ENCODE measurements at regions not wholly inside any gene's neighbourhood (a gene's known extent, or its start where the extent isn't known, plus 50 kb on each side); places are given as distances from the start of the nearest gene placed in this dataset.

DNA sequence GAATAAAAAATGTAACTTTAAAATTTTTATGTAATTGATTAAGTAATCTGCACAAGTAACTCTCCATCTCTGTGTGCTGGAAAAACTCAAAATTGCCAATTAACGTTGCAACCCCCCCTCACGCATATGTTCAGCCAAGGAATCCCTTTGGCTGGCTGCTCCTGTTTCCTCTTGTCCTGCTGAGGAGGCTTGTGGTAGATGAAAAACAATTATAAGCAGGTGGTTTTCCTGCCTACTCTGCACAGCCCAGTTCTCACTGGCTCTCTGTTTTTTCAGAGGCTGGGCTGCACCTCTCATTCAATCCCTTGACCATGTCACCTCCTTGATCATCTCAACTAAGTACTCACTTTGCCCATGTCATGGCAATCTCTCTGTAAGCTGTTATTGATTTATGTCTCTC, 1068.4 kb downstream of the ARAP2 start:
- H3K27ac Mint-ChIP-seq = no peak overlapping the region
- DNase-seq (ENCODE audit: low spot score) = no peak

DNA sequence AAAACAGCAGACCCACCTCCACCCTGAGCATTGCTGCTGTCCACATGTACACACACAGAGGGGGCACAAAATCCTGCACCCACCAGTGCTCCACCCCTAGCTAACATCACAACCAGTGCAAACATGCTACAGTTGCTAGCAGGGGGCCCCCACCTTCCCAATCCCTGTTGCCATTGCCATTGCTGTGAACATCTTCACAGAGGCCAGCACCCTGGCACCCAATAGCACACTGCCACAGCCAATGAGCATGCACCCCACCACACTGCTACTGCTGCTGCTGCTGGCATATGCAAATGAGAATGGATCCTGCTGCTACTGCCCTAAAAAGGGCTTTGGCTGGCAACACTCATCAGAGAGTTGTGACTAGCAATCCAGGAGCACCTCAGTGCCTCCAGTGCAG, 1061.9 kb downstream of the ARAP2 start:
- Histone ChIP-seq H4K20me1 (ENCODE audit: low read depth) (no peaks in the 10 kb centered on the region), H2AFZ (replicated peaks) (no peak overlapping the region), H3K27me3 (no peaks in the 10 kb centered on the region), H3K4me2 (no peak overlapping the region), H3K27ac (no peak overlapping the region), H3K9me3 (ENCODE audit: low read depth) (no peaks in the 10 kb centered on the region), H3K4me1 (no peaks in the 10 kb centered on the region), H3F3A (ENCODE audit: low read depth) (no peaks in the 10 kb centered on the region), H3K4me3 (no peak overlapping the region), H3K9ac (no peak overlapping the region), H3K36me3 (no peaks in the 10 kb centered on the region), H3K79me2 (ENCODE audit: low read depth) (no peaks in the 10 kb centered on the region)
- no peak for TF ChIP-seq CTCF (IDR thresholded peaks at IDR 0.05)
- no peak for TF ChIP-seq EZH2 (IDR thresholded peaks at IDR 0.05)
- TF ChIP-seq EZH2phosphoT487 (IDR thresholded peaks at IDR 0.05) = no peak
- Mint-ChIP-seq H3K9me3 (no peaks in the 10 kb centered on the region), H3K4me3 (no peak overlapping the region), H3K36me3 (no peaks in the 10 kb centered on the region), H3K4me1 (no peaks in the 10 kb centered on the region), H3K27ac (no peak overlapping the region), H3K27me3 (ENCODE audit: insufficient read depth, low read depth) (no peaks in the 10 kb centered on the region)
- DNase-seq (ENCODE audit: low spot score) = no peak

More for the DNA sequence above, 1068.4 kb downstream of the ARAP2 start:
- Histone ChIP-seq H3K4me3 (no peak overlapping the region), H3K27me3 (no peaks in the 10 kb centered on the region), H2AFZ (replicated peaks) (no peak overlapping the region), H3K9me3 (ENCODE audit: low read depth) (no peaks in the 10 kb centered on the region), H3K9ac (no peak overlapping the region), H4K20me1 (ENCODE audit: low read depth) (no peaks in the 10 kb centered on the region), H3K4me1 (no peaks in the 10 kb centered on the region), H3K79me2 (ENCODE audit: low read depth) (no peaks in the 10 kb centered on the region), H3K36me3 (no peaks in the 10 kb centered on the region), H3K27ac (no peak overlapping the region), H3F3A (ENCODE audit: low read depth) (no peaks in the 10 kb centered on the region), H3K4me2 (no peak overlapping the region)
- no peaks in the 10 kb centered on the region for H3K9me3 Mint-ChIP-seq
- H3K4me1 Mint-ChIP-seq = peaks cover 3% of the 10 kb centered on the region
- no peaks in the 10 kb centered on the region for H3K27me3 Mint-ChIP-seq (ENCODE audit: insufficient read depth, low read depth)
- no peak overlapping the region for H3K4me3 Mint-ChIP-seq
- H3K36me3 Mint-ChIP-seq = no peaks in the 10 kb centered on the region
- no peak for TF ChIP-seq CTCF (IDR thresholded peaks at IDR 0.05)
- TF ChIP-seq EZH2 (IDR thresholded peaks at IDR 0.05) = no peak
- no peak for TF ChIP-seq EZH2phosphoT487 (IDR thresholded peaks at IDR 0.05)

GRCh38 chr4:35189988-35190613, 1054.2 kb downstream of the ARAP2 start:
- TF ChIP-seq EZH2 (IDR thresholded peaks at IDR 0.05) = no peak
- no peak for TF ChIP-seq EZH2phosphoT487 (IDR thresholded peaks at IDR 0.05)
- no peak for TF ChIP-seq CTCF (IDR thresholded peaks at IDR 0.05)
- peaks cover 15% of the 10 kb centered on the region for H3K4me1 ChIP-seq
- no peaks in the 10 kb centered on the region for H3K9me3 ChIP-seq (ENCODE audit: low read depth)
- Mint-ChIP-seq H3K36me3 (no peaks in the 10 kb centered on the region), H3K27ac (no peak overlapping the region), H3K27me3 (ENCODE audit: insufficient read depth, low read depth) (no peaks in the 10 kb centered on the region), H3K9me3 (no peaks in the 10 kb centered on the region), H3K4me3 (no peak overlapping the region), H3K4me1 (peaks cover 3% of the 10 kb centered on the region)
- no peaks in the 10 kb centered on the region for H4K20me1 ChIP-seq (ENCODE audit: low read depth)
- no peaks in the 10 kb centered on the region for H3F3A ChIP-seq (ENCODE audit: low read depth)
- H2AFZ ChIP-seq (replicated peaks) = no peak overlapping the region
- H3K4me2 ChIP-seq = peak overlapping the region; percentile 7
- no peak for DNase-seq (ENCODE audit: low spot score)
- H3K36me3 ChIP-seq = no peaks in the 10 kb centered on the region
- H3K27ac ChIP-seq = no peak overlapping the region
- no peak overlapping the region for H3K9ac ChIP-seq
- no peak overlapping the region for H3K4me3 ChIP-seq
- H3K27me3 ChIP-seq = no peaks in the 10 kb centered on the region
- no peaks in the 10 kb centered on the region for H3K79me2 ChIP-seq (ENCODE audit: low read depth)

Measured in neural progenitor cell (in vitro differentiated cells).